ENCODE measurements at regions not wholly inside any gene's neighbourhood (a gene's known extent, or its start where the extent isn't known, plus 50 kb on each side); places are given as distances from the start of the nearest gene placed in this dataset.

GRCh38 chr10:117619707-117620405 is 77.3 kb downstream of the EMX2 start:
- no peak overlapping the region for H2AFZ ChIP-seq (ENCODE audit: low read depth, low read length)
- CTCF ChIA-PET = no interaction called here
- dilution Hi-C loops (cut with MboI; ENCODE audit: extremely low pct_ligation_motif_present, low sequenced_read_pairs) (no loop called here), intact Hi-C loops (cut with micrococcal nuclease) (no loop called here)
- POLR2A ChIA-PET = no interaction called here
- no peak overlapping the region for H3K4me2 ChIP-seq (ENCODE audit: insufficient read depth, low read length)
- no peaks in the 10 kb centered on the region for H3K79me2 ChIP-seq (ENCODE audit: control insufficient read depth, insufficient read depth, low read length)
- H4K20me1 ChIP-seq (replicated peaks; ENCODE audit: control insufficient read depth, extremely low read depth, insufficient read depth, low read length) = no peaks in the 10 kb centered on the region
- H3K36me3 ChIP-seq (ENCODE audit: control insufficient read depth in 2 of 2, extremely low read depth in 1 of 2, insufficient read depth in 2 of 2, low read length in 2 of 2) = no peaks in the 10 kb centered on the region
- no peaks in the 10 kb centered on the region for H3K4me1 ChIP-seq (ENCODE audit: control insufficient read depth, extremely low read depth, insufficient read depth, low read length)
- no TSS peak for BruUV-seq (replicated peaks)
- FAIRE-seq (no peak), DNase-seq (ENCODE audit: low read depth, low spot score) (no peak)
- H3K27ac ChIP-seq (ENCODE audit: insufficient read depth, low read depth, low read length) = no peak overlapping the region
- H3K9ac ChIP-seq (replicated peaks; ENCODE audit: extremely low read depth, insufficient read depth, low read length) = no peak overlapping the region
- no peaks in the 10 kb centered on the region for H3K9me3 ChIP-seq (replicated peaks; ENCODE audit: control insufficient read depth, insufficient read depth, low read length)
- H3K9me1 ChIP-seq (replicated peaks; ENCODE audit: control insufficient read depth, extremely low read depth, insufficient read depth, low read length) = no peaks in the 10 kb centered on the region
- TF ChIP-seq POLR2A (IDR thresholded peaks at IDR 0.05; ENCODE audit: low read depth, low read length) = no peak
- TF ChIP-seq GATA2 (IDR thresholded peaks at IDR 0.05; ENCODE audit: insufficient read depth, insufficient read length, low read depth, low read length) = no peak
- no peak for TF ChIP-seq FOS (IDR thresholded peaks at IDR 0.05; ENCODE audit: borderline replicate concordance, insufficient read depth, low read length)
- TF ChIP-seq, protein P1, sequence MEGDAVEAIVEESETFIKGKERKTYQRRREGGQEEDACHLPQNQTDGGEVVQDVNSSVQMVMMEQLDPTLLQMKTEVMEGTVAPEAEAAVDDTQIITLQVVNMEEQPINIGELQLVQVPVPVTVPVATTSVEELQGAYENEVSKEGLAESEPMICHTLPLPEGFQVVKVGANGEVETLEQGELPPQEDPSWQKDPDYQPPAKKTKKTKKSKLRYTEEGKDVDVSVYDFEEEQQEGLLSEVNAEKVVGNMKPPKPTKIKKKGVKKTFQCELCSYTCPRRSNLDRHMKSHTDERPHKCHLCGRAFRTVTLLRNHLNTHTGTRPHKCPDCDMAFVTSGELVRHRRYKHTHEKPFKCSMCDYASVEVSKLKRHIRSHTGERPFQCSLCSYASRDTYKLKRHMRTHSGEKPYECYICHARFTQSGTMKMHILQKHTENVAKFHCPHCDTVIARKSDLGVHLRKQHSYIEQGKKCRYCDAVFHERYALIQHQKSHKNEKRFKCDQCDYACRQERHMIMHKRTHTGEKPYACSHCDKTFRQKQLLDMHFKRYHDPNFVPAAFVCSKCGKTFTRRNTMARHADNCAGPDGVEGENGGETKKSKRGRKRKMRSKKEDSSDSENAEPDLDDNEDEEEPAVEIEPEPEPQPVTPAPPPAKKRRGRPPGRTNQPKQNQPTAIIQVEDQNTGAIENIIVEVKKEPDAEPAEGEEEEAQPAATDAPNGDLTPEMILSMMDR (IDR thresholded peaks at IDR 0.05; ENCODE audit: extremely low read depth in 1 of 2, insufficient read depth in 1 of 2, low read depth in 1 of 2, low read length in 2 of 2) = no peak
- TF ChIP-seq, protein P2, sequence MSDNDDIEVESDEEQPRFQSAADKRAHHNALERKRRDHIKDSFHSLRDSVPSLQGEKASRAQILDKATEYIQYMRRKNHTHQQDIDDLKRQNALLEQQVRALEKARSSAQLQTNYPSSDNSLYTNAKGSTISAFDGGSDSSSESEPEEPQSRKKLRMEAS (IDR thresholded peaks at IDR 0.05; ENCODE audit: insufficient read depth, insufficient read length) = no peak
- TF ChIP-seq JUN (IDR thresholded peaks at IDR 0.05; ENCODE audit: borderline replicate concordance, insufficient read depth, insufficient read length, low read depth) = no peak
- no peak for TF ChIP-seq MYC (IDR thresholded peaks at IDR 0.05; ENCODE audit: low read depth, low read length)
- TF ChIP-seq EZH2 (IDR thresholded peaks at IDR 0.05; ENCODE audit: borderline replicate concordance, low read depth, low read length, severe bottlenecking) = no peak
- TF ChIP-seq POLR2AphosphoS5 (IDR thresholded peaks at IDR 0.05; ENCODE audit: insufficient read depth, low read depth, low read length) = no peak
- H3K4me3 ChIP-seq (replicated peaks in 1 of 3; ENCODE audit: insufficient read depth in 1 of 3, low read depth in 1 of 3, low read length in 3 of 3) = no peak overlapping the region
- no peaks in the 10 kb centered on the region for H3K27me3 ChIP-seq (ENCODE audit: control insufficient read depth in 2 of 2, insufficient read depth in 2 of 2, low read length in 2 of 2)

Measured in endothelial cell of umbilical vein (primary cell).